Prostate gland (tissue), 2 donors: ENCODE measurements at regions not wholly inside any gene's neighbourhood (a gene's known extent, or its start where the extent isn't known, plus 50 kb on each side); places are given as distances from the start of the nearest gene placed in this dataset.

ENCODE experiments used
- POLR2A ChIP-seq: fragments of 450-650 bp; IDR thresholded peaks from one replicate; pipeline ENCODE4 v1.6.1; 2016; ENCODE audit warnings: antibody characterized with exemption, mild to moderate bottlenecking
- POLR2AphosphoS5 ChIP-seq: sonication (generic); formaldehyde crosslinking; IDR thresholded peaks from one replicate; pipeline ENCODE4 v1.6.1; 2017; ENCODE audit warnings: antibody characterized with exemption
- TF ChIP-seq, protein P1 (sequence below), 4 experiments: fragments of 200-600 bp in 2 of 4; fragments of 450-650 bp in 2 of 4; sonication (generic) in 2 of 4; IDR thresholded peaks; 1 replicate in 3 of 4; 2 replicates in 1 of 4; pipeline ENCODE4 v1.5.1; 2016 to 2019; ENCODE audit warnings: antibody characterized with exemption in 4 of 4, mild to moderate bottlenecking in 2 of 4, moderate library complexity in 2 of 4

DNA sequence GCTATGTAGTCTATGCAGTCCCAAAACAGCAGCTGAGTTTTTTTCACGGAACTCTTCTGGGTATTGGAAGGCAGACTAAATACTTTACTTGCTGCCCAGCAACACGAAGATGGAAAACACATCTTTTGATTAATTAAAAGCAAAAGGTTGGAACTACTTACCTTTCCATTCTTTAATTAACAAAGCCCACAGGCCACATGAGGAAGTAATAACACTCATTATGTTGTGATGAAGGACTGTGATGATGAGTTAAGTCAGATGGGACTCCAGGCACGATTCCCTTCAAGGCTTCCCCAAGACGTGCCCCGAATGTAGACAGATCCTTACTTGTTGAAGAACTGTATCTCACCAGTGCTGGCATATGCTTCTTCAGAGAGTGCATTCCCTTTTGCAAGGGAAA lies 129.0 kb downstream of the WIF1 start:
- TF ChIP-seq, protein P1, sequence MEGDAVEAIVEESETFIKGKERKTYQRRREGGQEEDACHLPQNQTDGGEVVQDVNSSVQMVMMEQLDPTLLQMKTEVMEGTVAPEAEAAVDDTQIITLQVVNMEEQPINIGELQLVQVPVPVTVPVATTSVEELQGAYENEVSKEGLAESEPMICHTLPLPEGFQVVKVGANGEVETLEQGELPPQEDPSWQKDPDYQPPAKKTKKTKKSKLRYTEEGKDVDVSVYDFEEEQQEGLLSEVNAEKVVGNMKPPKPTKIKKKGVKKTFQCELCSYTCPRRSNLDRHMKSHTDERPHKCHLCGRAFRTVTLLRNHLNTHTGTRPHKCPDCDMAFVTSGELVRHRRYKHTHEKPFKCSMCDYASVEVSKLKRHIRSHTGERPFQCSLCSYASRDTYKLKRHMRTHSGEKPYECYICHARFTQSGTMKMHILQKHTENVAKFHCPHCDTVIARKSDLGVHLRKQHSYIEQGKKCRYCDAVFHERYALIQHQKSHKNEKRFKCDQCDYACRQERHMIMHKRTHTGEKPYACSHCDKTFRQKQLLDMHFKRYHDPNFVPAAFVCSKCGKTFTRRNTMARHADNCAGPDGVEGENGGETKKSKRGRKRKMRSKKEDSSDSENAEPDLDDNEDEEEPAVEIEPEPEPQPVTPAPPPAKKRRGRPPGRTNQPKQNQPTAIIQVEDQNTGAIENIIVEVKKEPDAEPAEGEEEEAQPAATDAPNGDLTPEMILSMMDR (IDR thresholded peaks at IDR 0.05), result no peak
- TF ChIP-seq POLR2A (no peak), POLR2AphosphoS5 (no peak)
